Ishikawa (cell line): ENCODE measurements at regions not wholly inside any gene's neighbourhood (a gene's known extent, or its start where the extent isn't known, plus 50 kb on each side); places are given as distances from the start of the nearest gene placed in this dataset.

Source experiments
- CEBPB ChIP-seq: IDR thresholded peaks from 2 replicates; pipeline ENCODE4 v1.6.1; 2012
- CREB1 ChIP-seq: IDR thresholded peaks from 2 replicates; pipeline ENCODE4 v1.6.1; 2012; ENCODE audit warnings: low read depth
- EGR1 ChIP-seq: IDR thresholded peaks from 2 replicates; pipeline ENCODE4 v1.6.1; 2012
- EP300 ChIP-seq: IDR thresholded peaks from 2 replicates; pipeline ENCODE4 v1.6.1; 2012; ENCODE audit warnings: borderline replicate concordance
- FOXM1 ChIP-seq: IDR thresholded peaks from 2 replicates; pipeline ENCODE4 v1.6.1; 2012; ENCODE audit warnings: low read depth, borderline replicate concordance
- MAX ChIP-seq: IDR thresholded peaks from 2 replicates; pipeline ENCODE4 v1.6.1; 2012
- NFIC ChIP-seq: IDR thresholded peaks from 2 replicates; pipeline ENCODE4 v1.6.1; 2012
- RAD21 ChIP-seq: IDR thresholded peaks from 2 replicates; pipeline ENCODE4 v1.6.1; 2012; ENCODE audit warnings: low read depth
- REST ChIP-seq: IDR thresholded peaks from 2 replicates; pipeline ENCODE4 v1.6.1; 2012; ENCODE audit warnings: low read depth, mild to moderate bottlenecking
- TAF1 ChIP-seq: IDR thresholded peaks from 2 replicates; pipeline ENCODE4 v1.6.1; 2012; ENCODE audit warnings: low read depth, mild to moderate bottlenecking
- TCF12 ChIP-seq: IDR thresholded peaks from 2 replicates; pipeline ENCODE4 v1.6.1; 2012; ENCODE audit warnings: low read depth
- TEAD4 ChIP-seq: IDR thresholded peaks from 2 replicates; pipeline ENCODE4 v1.6.1; 2012
- USF1 ChIP-seq: IDR thresholded peaks from 2 replicates; pipeline ENCODE4 v1.6.1; 2012
- YY1 ChIP-seq: IDR thresholded peaks from 2 replicates; pipeline ENCODE4 v1.6.1; 2012; ENCODE audit warnings: low read depth
- ZBTB7A ChIP-seq: IDR thresholded peaks from 2 replicates; pipeline ENCODE4 v1.6.1; 2012; ENCODE audit warnings: low read depth

GRCh38 chr15:60110909-60111308, 106.8 kb downstream of the FOXB1 start:
- TF ChIP-seq ZBTB7A (no peak), NFIC (no peak), CEBPB (no peak), REST (no peak), MAX (no peak), YY1 (no peak), TCF12 (no peak), EP300 (no peak), CREB1 (no peak), USF1 (no peak), RAD21 (no peak), FOXM1 (no peak), EGR1 (no peak)

- TF ChIP-seq ZBTB7A, result no peak
- no peak for TF ChIP-seq TCF12
- no peak for TF ChIP-seq USF1
- no peak for TF ChIP-seq FOXM1
- no peak for TF ChIP-seq RAD21
Measured at GRCh38 chr15:60115579-60116380, 111.7 kb downstream of the FOXB1 start.

GRCh38 chr15:60116456-60117089, 112.5 kb downstream of the FOXB1 start:
- no peak for TF ChIP-seq TCF12
- TF ChIP-seq CREB1, result no peak
- no peak for TF ChIP-seq YY1
- no peak for TF ChIP-seq REST
- TF ChIP-seq EGR1, result no peak

GRCh38 chr15:60118146-60118545, 114.0 kb downstream of the FOXB1 start:
- no peak for TF ChIP-seq MAX
- TF ChIP-seq TAF1, result no peak
- no peak for TF ChIP-seq USF1
- TF ChIP-seq NFIC, result no peak
- TF ChIP-seq YY1, result no peak
- no peak for TF ChIP-seq EP300

- TF ChIP-seq TAF1 (no peak), RAD21 (no peak), NFIC (no peak), TCF12 (no peak), MAX (no peak), FOXM1 (no peak), YY1 (no peak), TEAD4 (no peak), CEBPB (no peak), EGR1 (no peak), REST (no peak), EP300 (no peak), CREB1 (no peak), ZBTB7A (no peak), USF1 (no peak)
Measured at GRCh38 chr15:60118626-60119025, 114.5 kb downstream of the FOXB1 start.
